RWPE1 (cell line): ENCODE measurements at regions not wholly inside any gene's neighbourhood (a gene's known extent, or its start where the extent isn't known, plus 50 kb on each side); places are given as distances from the start of the nearest gene placed in this dataset.
A peak's percentile ranks its signal among the peaks of the same experiment; 100 is the strongest.

Experiments used
- CTCF ChIA-PET: fragments of 350-600 bp; sonication (Branson Sonifier 250); formaldehyde crosslinking; extraction: SDS; loops from one replicate; lab custom pipeline; 2021; lab: Yijun Ruan, JAX
- POLR2A ChIA-PET: fragments of 400-600 bp; formaldehyde crosslinking; extraction: SDS; loops from one replicate; lab custom pipeline; 2020; ENCODE audit warnings: antibody characterized with exemption; ENCODE audit not compliant: low non-redundant PET; lab: Yijun Ruan, JAX
- DNase-seq: peaks from one replicate; pipeline ENCODE4 v3.0.0; 2012; ENCODE audit warnings: low spot score
- H3K27ac ChIP-seq: fragments of 450-650 bp; 2 replicates; pipeline ENCODE4 v1.5.1; 2017
- TF ChIP-seq, protein P1 (sequence below): fragments of 450-650 bp; conservative IDR thresholded peaks from 2 replicates; pipeline ENCODE4 v1.5.1; 2017; ENCODE audit warnings: low read depth, mild to moderate bottlenecking

DNA sequence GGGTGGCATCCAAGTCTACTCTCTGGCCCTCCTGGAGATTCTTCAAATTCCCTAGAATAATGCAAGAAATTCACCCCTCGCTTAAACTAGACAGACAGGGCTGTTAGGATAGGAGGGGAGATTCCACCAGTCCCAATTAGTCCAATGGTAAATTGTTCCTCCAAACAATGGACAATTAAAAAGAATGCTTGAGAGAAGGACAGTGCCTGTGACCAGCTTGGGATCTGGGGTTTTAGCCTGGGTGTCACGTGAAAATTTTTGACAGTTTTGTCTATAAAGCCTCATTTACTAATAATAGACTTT is 177.7 kb upstream of the RAB4A start:
- CTCF ChIA-PET = no interaction called here
- TF ChIP-seq, protein P1, sequence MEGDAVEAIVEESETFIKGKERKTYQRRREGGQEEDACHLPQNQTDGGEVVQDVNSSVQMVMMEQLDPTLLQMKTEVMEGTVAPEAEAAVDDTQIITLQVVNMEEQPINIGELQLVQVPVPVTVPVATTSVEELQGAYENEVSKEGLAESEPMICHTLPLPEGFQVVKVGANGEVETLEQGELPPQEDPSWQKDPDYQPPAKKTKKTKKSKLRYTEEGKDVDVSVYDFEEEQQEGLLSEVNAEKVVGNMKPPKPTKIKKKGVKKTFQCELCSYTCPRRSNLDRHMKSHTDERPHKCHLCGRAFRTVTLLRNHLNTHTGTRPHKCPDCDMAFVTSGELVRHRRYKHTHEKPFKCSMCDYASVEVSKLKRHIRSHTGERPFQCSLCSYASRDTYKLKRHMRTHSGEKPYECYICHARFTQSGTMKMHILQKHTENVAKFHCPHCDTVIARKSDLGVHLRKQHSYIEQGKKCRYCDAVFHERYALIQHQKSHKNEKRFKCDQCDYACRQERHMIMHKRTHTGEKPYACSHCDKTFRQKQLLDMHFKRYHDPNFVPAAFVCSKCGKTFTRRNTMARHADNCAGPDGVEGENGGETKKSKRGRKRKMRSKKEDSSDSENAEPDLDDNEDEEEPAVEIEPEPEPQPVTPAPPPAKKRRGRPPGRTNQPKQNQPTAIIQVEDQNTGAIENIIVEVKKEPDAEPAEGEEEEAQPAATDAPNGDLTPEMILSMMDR = no peak
- POLR2A ChIA-PET = no interaction called here
- DNase-seq = no peak
- no peak overlapping the region for H3K27ac ChIP-seq

DNA sequence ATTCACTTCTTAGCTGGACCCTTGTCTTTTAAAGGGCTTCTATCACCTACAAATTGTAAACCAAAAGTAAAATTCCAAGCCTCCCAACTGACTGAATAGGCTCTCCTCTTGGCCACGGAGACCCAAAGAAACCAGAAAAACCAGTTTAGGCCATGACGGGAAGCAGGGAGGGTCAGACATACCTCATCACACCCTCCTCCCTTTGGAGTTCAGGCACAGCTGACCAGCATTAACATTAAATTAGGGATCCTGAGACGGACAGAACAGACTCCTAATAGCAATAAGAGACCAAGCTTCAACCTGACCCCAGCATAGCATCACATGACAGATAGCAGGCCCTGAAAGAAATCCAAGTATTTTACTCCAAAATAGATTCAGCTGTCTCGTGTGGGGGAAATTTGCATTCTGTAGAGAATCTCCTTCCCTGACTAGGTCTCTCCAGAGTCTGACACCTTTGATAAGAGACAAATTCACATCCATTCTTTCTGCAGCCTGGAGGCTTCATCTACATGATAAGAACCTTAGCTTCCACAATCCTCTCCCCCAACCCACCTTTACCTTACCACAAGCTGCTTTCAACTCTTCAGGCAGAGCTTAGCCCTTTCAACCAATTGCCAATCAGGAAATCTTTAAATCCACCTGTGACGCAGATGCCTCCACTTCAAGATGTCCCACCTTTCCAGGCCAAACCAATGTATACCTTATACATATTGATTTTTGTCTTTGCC is 177.1 kb upstream of the RAB4A start:
- TF ChIP-seq, protein P1 = no peak
- H3K27ac ChIP-seq = no peak overlapping the region
- ChIA-PET POLR2A (no interaction called here), CTCF (interaction anchor here (0.6 kb wide), 1 partner anchor 208 kb away, joined by 3 read pairs; no protein-coding TSS in a partner anchor)
- DNase-seq = peak; percentile 65

DNA sequence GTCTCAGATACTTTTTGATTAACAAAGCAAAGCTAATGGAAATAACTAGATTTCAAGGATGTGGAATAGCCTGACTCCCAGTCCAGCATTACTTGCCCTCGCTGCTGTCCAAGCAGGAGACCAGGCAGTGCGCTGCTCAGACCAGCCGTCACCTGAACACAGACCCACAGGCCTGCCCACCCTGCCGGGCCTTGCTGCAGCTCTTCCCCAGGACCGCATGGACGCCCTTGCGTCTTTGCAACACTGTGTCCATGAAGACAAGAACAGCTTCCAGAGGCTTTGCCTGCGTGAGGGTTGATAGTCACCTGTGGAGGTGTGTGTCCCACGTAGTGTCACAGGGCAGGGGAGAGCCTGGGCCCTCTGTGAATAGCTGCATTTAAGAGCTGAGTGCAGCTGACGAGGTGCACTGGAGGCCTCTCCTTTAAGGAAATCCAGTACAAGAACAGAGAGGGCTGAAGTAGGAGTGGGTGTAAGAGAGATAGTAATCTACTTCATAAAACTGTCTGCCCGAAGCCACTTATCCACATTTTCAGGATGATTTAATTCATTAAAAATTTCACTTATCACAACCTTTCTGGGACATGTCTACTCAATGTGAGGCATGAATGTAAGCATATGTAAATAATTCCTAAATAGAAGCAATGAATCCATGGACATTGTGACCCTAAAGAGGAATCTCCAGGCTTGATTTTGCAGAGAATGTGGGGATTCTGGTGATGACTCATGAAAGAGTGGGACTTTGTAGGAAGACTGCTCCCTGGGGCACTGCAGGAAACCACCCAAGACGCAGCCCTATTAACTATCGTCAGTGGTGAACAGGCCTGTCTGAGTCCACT is 176.2 kb upstream of the RAB4A start:
- TF ChIP-seq, protein P1 = no peak
- CTCF ChIA-PET = interaction anchor here (0.6 kb wide), 1 partner anchor 207 kb away, joined by 3 read pairs; no protein-coding TSS in a partner anchor
- H3K27ac ChIP-seq = no peak overlapping the region
- POLR2A ChIA-PET = no interaction called here
- peak; percentile 41 for DNase-seq

DNA sequence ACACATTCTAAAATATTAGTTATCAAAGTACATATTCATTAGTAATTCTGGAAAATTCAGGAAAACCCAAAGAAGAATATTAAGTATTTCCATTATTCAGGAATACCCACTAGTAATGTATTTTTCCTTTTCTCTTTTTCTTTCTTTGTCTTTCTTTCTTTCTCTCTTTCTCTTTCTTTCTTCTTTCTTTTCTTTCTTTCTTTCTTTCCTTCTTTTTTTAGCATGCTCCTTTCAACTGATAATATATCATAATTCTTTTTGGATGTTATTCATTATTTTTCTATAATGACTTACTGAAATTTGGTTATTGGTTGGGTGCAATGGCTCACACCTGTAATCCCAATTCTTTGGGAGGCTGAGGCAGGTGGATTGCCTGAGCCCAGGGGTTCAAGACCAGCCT is 175.6 kb upstream of the RAB4A start:
- no peak overlapping the region for H3K27ac ChIP-seq
- no peak for DNase-seq
- TF ChIP-seq, protein P1 = no peak
- ChIA-PET CTCF (interaction anchor here (1.3 kb wide), 1 partner anchor 11 kb away, joined by 5 read pairs; no protein-coding TSS in a partner anchor), POLR2A (no interaction called here)

DNA sequence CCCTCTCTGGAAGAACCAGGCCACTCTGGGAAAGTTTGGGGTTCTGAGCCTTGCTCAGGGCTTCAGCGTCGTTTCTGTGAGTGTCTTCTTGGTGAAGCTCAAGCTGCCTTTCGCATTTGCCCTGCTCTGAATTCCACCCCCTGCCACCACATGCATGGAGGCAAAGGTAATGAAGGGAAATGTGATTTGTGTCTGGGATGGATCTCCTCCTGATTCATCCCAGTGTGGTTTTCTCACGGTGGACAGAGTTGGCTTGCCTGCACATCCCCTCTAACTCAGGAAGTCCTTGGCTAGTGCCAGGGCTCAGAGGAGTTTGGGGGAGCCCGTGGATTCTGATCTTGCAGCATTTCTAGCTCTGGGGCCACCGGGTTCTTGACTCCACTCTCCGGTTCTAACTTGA is 173.6 kb upstream of the RAB4A start:
- TF ChIP-seq, protein P1 = no peak
- no peak overlapping the region for H3K27ac ChIP-seq
- ChIA-PET POLR2A (no interaction called here), CTCF (no interaction called here)
- DNase-seq = no peak

DNA sequence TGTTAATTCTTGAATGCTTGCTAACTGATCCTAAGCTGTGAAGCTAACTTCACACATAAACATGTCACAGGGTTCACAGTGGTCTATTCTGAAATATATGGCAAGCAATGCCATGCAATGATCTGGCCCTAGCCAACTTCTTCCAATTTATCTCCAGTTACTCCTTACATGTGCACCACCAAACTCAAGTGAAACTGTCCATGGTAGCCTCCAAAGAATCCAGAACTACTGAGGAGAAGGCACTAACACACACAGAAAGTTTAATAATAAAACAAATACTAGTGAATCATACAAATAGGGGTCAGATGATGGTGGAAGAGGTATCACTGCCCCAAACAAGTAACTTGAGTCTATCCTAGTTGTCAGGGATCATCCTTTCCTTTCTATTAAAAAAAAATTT is 172.6 kb upstream of the RAB4A start:
- DNase-seq = no peak
- POLR2A ChIA-PET = no interaction called here
- TF ChIP-seq, protein P1 = no peak
- CTCF ChIA-PET = no interaction called here
- H3K27ac ChIP-seq = no peak overlapping the region
